Myocyte (in vitro differentiated cells): ENCODE measurements at regions not wholly inside any gene's neighbourhood (a gene's known extent, or its start where the extent isn't known, plus 50 kb on each side); places are given as distances from the start of the nearest gene placed in this dataset.

ENCODE experiments used
- DNase-seq: peaks from one replicate; pipeline ENCODE4 v3.0.0-alpha.2; 2012; ENCODE audit warnings: low read depth

DNA sequence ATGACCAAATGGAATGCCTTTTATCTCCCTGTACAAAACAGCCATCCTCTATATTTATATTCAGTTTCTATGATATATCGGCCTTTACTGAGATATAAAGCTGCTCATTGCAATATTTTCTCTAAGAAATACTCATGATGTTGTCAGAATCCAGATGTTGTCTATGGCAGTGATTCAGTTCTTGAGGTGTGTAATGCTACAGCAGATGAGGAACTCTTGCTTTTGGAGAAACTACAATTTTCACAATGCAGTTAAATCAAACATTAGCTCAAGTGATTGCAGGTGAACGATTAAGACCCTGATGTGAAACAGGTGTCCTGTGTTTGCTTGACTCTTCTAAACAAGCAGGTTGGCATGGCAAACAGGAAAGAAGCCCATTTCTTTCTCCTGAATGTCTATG, 256.2 kb upstream of the CDH20 start:
- no peak for DNase-seq

- no peak for DNase-seq
Measured at GRCh38 chr18:61079714-61080113, 253.5 kb upstream of the CDH20 start.

DNA sequence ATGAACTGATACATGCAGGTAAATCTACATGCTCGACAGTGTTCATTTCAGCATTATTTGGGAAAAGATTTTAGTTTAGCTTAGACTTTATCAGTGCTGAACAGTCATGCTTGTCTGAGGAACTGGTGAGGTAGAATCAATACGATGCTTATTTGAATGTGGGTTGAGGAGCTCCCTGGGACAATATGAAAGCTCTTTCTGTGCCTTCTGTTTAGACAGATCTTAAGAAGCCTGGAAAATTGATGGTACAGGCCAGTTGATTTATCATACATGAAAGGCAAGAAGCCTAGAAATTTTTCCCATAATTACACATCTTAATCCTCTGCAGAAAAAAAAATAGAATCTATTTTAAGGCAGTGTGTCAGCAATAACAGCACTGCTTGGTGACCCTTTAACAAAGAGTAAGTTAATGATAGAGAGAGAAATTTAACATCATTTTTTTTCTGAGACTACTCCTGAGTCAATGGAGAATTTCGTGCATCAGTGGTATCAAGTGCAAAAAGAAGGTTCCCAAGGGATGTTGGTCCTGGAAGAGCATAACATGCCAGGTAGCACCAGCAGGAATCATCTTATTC, 252.2 kb upstream of the CDH20 start:
- DNase-seq, result no peak

- no peak for DNase-seq
Measured at GRCh38 chr18:61082976-61083630, 250.1 kb upstream of the CDH20 start.

DNA sequence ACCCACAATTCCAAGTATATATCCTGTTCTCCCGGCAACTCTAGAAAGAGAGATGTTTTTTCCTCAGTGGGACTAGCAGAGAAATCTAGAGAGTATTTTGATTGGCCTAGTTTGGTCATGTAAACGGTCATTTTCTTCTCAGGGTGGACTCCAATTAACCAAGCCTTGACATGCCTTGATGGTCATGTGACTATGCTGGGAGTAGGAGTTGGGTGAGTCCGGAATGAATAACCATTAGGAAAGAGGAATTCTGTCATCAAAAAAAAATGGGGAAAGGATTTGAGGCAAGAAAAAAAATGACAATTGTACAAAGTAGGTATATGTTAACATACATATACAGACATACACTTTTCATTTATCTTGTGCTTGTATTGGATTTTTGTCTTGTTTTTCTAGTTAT, 248.2 kb upstream of the CDH20 start:
- DNase-seq, result no peak

DNA sequence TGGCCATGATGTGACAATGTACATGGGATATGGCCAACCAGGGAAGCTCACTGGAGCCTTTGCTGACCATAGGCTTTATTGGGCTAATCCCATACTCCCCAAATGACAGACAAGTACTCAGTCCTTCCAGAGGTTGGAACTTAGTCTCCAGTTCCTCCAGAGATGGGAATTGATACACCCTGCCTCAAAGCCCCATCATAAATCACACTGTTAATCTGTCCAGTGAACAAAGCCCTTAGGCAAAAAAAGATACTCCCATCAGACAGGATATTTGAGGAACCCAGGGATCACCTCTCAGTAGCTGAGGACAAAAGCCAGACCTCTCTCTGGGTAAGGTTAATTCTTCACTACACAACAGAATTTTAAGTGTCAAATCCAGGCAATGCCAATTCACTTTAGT, 247.5 kb upstream of the CDH20 start:
- DNase-seq, result no peak

- no peak for DNase-seq
Measured at GRCh38 chr18:61086657-61087056, 246.6 kb upstream of the CDH20 start.

GRCh38 chr18:61091379-61091778, 241.9 kb upstream of the CDH20 start:
- no peak for DNase-seq

- no peak for DNase-seq
Measured at GRCh38 chr18:61093965-61094364, 239.3 kb upstream of the CDH20 start.

- no peak for DNase-seq
Measured at GRCh38 chr18:61096226-61096625, 237.0 kb upstream of the CDH20 start.

GRCh38 chr18:61107113-61107512, 226.1 kb upstream of the CDH20 start:
- DNase-seq, result no peak

GRCh38 chr18:61108706-61109105, 224.5 kb upstream of the CDH20 start:
- no peak for DNase-seq

DNA sequence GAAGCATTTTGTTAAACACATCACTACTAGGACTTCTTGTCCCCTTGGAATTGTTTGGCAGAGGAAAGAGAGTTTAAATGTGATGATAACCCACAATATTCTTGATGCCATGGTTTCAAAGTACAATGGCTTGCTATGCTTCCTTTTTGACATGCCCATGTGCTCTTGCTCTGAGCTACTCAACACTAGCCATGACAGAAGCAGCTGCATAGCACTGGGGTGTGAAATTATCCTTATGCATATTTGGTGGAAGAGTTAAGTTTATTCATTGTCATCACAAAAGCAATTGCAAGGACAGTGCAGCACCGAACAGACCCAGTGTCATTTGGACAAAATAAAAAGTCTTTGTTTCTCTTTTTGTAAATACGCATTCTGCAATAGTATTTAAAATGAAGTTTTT, 209.9 kb upstream of the CDH20 start:
- no peak for DNase-seq

- DNase-seq, result no peak
Measured at GRCh38 chr18:61127714-61128467, 205.3 kb upstream of the CDH20 start.

DNA sequence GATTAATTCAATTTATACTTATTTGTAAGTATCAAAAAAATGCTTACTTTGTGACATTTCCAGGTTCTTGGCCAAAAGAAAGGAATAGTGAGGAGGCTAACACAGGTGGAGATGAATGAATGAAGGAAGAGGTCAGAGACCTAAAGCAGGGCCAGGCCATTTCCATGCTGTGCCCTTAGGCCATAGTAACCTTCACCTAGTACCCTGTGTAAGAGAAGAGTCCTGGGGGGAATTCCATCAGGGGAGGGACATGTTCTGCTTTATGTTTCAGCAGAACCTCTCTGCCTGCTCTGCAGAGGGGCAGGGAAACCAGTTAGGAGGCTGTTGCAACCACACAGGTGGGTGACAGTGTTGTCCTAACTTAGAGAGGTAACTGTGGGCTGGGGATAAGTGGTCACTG, 204.2 kb upstream of the CDH20 start:
- no peak for DNase-seq

- no peak for DNase-seq
Measured at GRCh38 chr18:61132031-61132430, 201.2 kb upstream of the CDH20 start.

- no peak for DNase-seq
Measured at GRCh38 chr18:61133783-61134182, 199.4 kb upstream of the CDH20 start.

DNA sequence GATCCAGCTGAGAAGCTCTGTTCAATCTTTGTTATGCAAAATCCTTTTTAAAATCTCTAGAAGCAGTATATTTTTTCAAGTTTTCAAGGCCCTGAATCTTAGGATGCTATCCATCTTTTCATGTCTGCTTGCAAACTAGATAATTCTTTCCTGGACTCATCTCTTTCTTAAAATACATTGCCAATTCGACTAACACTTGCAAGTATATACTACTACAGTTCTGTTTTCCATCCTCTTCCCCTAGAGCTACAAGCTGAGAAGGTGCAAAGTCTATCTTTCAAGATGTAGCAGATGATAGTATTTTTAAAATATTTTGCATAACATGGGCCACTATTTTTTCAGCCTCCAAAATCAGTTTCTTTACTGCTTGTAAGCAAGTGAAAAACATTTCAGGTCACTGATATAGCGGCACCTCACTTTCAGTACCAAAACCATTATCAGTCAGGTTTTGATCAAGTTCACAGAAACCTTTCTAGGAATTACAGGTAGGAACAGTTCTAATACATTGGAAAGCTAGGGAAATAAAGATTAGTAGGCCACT, 196.4 kb upstream of the CDH20 start:
- DNase-seq, result no peak

GRCh38 chr18:61141691-61142090, 191.5 kb upstream of the CDH20 start:
- DNase-seq, result no peak

- DNase-seq, result no peak
Measured at GRCh38 chr18:61148322-61148721, 184.9 kb upstream of the CDH20 start.

GRCh38 chr18:61149786-61150185, 183.4 kb upstream of the CDH20 start:
- no peak for DNase-seq

DNA sequence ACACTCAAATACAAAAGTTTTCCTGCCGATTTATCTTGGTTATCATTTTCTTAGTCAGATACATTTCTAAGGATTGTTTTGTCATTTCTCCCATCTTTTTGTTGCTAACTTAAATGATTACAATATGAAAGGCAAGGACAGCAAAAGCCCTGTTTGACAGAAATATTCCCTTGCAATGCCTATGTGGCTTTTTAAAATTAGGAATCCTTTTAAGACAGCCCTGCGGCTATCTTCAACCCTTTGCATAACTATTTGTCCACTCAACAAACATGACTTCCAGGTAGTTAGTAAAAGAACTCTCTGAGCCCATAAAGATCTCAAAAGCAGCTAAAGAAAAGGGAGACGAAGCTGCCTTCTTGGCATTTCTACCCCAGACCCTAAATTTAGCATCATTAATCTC, 179.7 kb upstream of the CDH20 start:
- DNase-seq, result no peak

DNA sequence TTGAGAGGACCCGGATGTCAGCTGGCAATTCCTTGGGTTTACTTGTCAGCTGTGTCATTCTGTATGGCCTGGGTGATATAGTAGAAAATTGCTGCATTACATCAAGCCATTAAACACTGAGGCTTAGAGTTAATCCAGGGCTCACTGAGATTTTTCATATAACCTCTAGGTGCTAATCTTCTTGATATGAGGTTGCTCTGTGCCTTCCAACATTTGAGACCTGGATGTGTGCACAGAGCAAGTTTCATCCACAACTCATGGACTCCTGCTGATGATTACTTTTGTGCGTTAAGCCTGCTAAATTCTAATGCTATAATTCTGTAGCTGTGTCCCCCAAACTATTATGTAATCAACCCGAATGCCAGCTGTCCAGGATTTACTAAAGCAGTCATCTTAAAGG, 178.4 kb upstream of the CDH20 start:
- DNase-seq, result no peak
